Right lung (tissue), 2 donors: ENCODE measurements at regions not wholly inside any gene's neighbourhood (a gene's known extent, or its start where the extent isn't known, plus 50 kb on each side); places are given as distances from the start of the nearest gene placed in this dataset.

ENCODE experiments used
- DNase-seq, 2 donors: peaks; one replicate each; pipeline ENCODE4 v3.0.0-alpha.2; 2013

GRCh38 chr6:134866563-134866962 lies 83.3 kb downstream of the ALDH8A1 start:
- DNase-seq = no peak

- DNase-seq = no peak
These were observed 85.3 kb downstream of the ALDH8A1 start for GRCh38 chr6:134864558-134864957.

GRCh38 chr6:134863763-134864510 lies 86.0 kb downstream of the ALDH8A1 start:
- DNase-seq = no peak

- no peak for DNase-seq
These were observed 95.5 kb downstream of the ALDH8A1 start for GRCh38 chr6:134854366-134854765.

- DNase-seq = no peak
These were observed 96.5 kb downstream of the ALDH8A1 start for GRCh38 chr6:134853111-134854055.

GRCh38 chr6:134851548-134851947 lies 98.4 kb downstream of the ALDH8A1 start:
- DNase-seq = no peak

GRCh38 chr6:134850721-134851305 lies 99.1 kb downstream of the ALDH8A1 start:
- no peak for DNase-seq

GRCh38 chr6:134849920-134850447 lies 99.9 kb downstream of the ALDH8A1 start:
- DNase-seq = no peak

- no peak for DNase-seq
These were observed 101.8 kb downstream of the ALDH8A1 start for GRCh38 chr6:134848076-134848475.

GRCh38 chr6:134846865-134847264 lies 103.0 kb downstream of the ALDH8A1 start:
- no peak for DNase-seq

GRCh38 chr6:134846031-134846430 lies 103.9 kb downstream of the ALDH8A1 start:
- DNase-seq = no peak

GRCh38 chr6:134844120-134844519 lies 105.8 kb downstream of the ALDH8A1 start:
- DNase-seq = no peak

GRCh38 chr6:134840086-134840867 lies 109.6 kb downstream of the ALDH8A1 start:
- no peak for DNase-seq

- no peak for DNase-seq
These were observed 113.9 kb downstream of the ALDH8A1 start for GRCh38 chr6:134835993-134836392.

GRCh38 chr6:134830940-134831339 lies 119.0 kb downstream of the ALDH8A1 start:
- DNase-seq = no peak

GRCh38 chr6:134830194-134830593 lies 119.7 kb downstream of the ALDH8A1 start:
- DNase-seq = no peak

GRCh38 chr6:134828641-134829040 lies 121.3 kb downstream of the ALDH8A1 start:
- no peak for DNase-seq

- no peak for DNase-seq
These were observed 122.8 kb downstream of the ALDH8A1 start for GRCh38 chr6:134826889-134827737.

- DNase-seq = no peak
These were observed 126.2 kb downstream of the ALDH8A1 start for GRCh38 chr6:134823710-134824034.

- peak; percentile 42 to 74 for DNase-seq
These were observed 126.8 kb downstream of the ALDH8A1 start for GRCh38 chr6:134822920-134823709.
